OCI-LY3 (cell line): ENCODE measurements at regions not wholly inside any gene's neighbourhood (a gene's known extent, or its start where the extent isn't known, plus 50 kb on each side); places are given as distances from the start of the nearest gene placed in this dataset.
A peak's percentile ranks its signal among the peaks of the same experiment; 100 is the strongest.

Source experiments
- H2AFZ ChIP-seq: fragments of 200-600, 300-600 bp; shearing (Covaris generic); 2 replicates; pipeline ENCODE4 v1.6.0; 2014; ENCODE audit warnings: antibody characterized with exemption, low read depth, low read length
- H3K27ac ChIP-seq: fragments of 200-600, 300-600 bp; sonication (generic); 2 replicates; pipeline ENCODE4 v1.5.1; 2014; ENCODE audit warnings: mild to moderate bottlenecking, low read length, moderate library complexity, mixed read lengths
- H3K27me3 ChIP-seq: fragments of 200-600, 300-600 bp; sonication (generic); 2 replicates; pipeline ENCODE4 v1.6.1; 2014; ENCODE audit warnings: low read depth, low read length, mixed read lengths
- H3K36me3 ChIP-seq: fragments of 200-600, 300-600 bp; sonication (generic); replicated peaks from 2 replicates; pipeline ENCODE3; 2014; ENCODE audit warnings: low read depth, low read length, mixed read lengths
- H3K4me1 ChIP-seq: fragments of 300-600, 200-600 bp; sonication (generic); 2 replicates; pipeline ENCODE4 v1.6.1; 2014; ENCODE audit warnings: low read length, mixed read lengths
- H3K4me2 ChIP-seq: fragments of 200-600, 300-600 bp; sonication (generic); 2 replicates; pipeline ENCODE4 v1.6.1; 2014; ENCODE audit warnings: low read length, mixed read lengths
- H3K4me3 ChIP-seq: fragments of 300-600, 200-600 bp; sonication (generic); 2 replicates; pipeline ENCODE4 v1.5.1; 2014; ENCODE audit warnings: antibody characterized with exemption, mild to moderate bottlenecking, low read length, moderate library complexity
- H3K79me2 ChIP-seq: fragments of 300-600, 200-600 bp; shearing (Covaris generic); 2 replicates; pipeline ENCODE4 v1.6.1; 2014; ENCODE audit warnings: mild to moderate bottlenecking, low read length, mixed read lengths
- H3K9ac ChIP-seq: fragments of 300-600, 200-600 bp; shearing (Covaris generic); 2 replicates; pipeline ENCODE4 v1.6.0; 2014; ENCODE audit warnings: mild to moderate bottlenecking, low read length, moderate library complexity
- H3K9me3 ChIP-seq: fragments of 200-600, 300-600 bp; shearing (Covaris generic); 2 replicates; pipeline ENCODE4 v1.6.1; 2014; ENCODE audit warnings: low read length, mixed read lengths; ENCODE audit not compliant: insufficient read depth
- H4K20me1 ChIP-seq: fragments of 200-600, 300-600 bp; sonication (generic); 2 replicates; pipeline ENCODE4 v1.6.1; 2016; ENCODE audit warnings: low read length, mixed read lengths; ENCODE audit not compliant: insufficient read depth
- EZH2phosphoT487 ChIP-seq: fragments of 200-600 bp; shearing (Covaris generic); IDR thresholded peaks from 2 replicates; pipeline ENCODE4 v1.6.1; 2018; ENCODE audit warnings: antibody characterized with exemption, mixed run types, low read depth
- TF ChIP-seq, protein P1 (sequence below): fragments of 200-600, 300-600 bp; sonication (generic); IDR thresholded peaks from 2 replicates; pipeline ENCODE4 v1.5.1; 2014; ENCODE audit warnings: antibody characterized with exemption, low read length, low read depth

DNA sequence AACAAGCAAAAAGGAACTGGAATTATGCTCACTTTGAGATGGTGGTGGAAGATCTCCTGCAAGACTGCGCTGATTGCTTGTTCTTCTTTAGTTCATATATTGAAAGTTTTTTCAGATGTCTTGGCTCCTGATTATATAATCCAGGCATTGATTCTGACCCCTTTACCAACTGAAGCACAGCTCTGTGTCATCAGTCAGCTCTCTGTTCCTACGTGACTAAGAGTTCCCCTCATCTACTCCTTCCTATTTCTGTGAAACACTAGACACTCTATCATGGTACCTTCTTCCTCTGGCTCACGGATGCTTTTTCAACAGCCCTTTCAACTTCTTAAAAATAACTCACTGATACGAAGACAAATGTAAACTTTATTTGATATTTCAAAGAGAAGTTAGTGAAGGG is 788.6 kb downstream of the SOCS6 start:
- Histone ChIP-seq H3K36me3 (no peaks in the 10 kb centered on the region), H4K20me1 (no peaks in the 10 kb centered on the region), H3K27me3 (no peaks in the 10 kb centered on the region), H3K79me2 (no peaks in the 10 kb centered on the region), H3K9me3 (no peaks in the 10 kb centered on the region), H2AFZ (peak overlapping the region; percentile 43), H3K9ac (no peak overlapping the region), H3K4me2 (no peak overlapping the region), H3K4me3 (no peak overlapping the region), H3K27ac (no peak overlapping the region), H3K4me1 (no peaks in the 10 kb centered on the region)
- TF ChIP-seq EZH2phosphoT487: no peak
- TF ChIP-seq, protein P1, sequence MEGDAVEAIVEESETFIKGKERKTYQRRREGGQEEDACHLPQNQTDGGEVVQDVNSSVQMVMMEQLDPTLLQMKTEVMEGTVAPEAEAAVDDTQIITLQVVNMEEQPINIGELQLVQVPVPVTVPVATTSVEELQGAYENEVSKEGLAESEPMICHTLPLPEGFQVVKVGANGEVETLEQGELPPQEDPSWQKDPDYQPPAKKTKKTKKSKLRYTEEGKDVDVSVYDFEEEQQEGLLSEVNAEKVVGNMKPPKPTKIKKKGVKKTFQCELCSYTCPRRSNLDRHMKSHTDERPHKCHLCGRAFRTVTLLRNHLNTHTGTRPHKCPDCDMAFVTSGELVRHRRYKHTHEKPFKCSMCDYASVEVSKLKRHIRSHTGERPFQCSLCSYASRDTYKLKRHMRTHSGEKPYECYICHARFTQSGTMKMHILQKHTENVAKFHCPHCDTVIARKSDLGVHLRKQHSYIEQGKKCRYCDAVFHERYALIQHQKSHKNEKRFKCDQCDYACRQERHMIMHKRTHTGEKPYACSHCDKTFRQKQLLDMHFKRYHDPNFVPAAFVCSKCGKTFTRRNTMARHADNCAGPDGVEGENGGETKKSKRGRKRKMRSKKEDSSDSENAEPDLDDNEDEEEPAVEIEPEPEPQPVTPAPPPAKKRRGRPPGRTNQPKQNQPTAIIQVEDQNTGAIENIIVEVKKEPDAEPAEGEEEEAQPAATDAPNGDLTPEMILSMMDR: no peak

DNA sequence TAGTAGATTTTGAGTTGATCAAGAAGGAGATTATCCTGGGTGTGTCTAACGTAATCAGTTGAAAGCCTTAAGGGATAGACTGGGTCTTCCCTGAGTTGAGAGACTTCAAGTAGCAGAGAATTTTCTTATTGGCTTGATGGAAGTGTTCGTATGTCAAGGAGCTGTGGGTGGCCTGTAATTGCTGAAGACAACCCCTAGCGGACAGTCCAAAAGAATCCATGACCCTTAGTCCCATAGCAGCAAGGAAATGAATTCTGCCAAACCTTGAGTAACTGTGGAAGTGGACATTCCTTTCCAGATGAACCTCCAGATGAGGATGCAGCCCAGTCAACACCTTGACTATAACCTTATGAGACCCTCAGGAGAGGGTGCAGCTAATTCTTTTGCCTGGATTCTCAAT is 786.3 kb downstream of the SOCS6 start:
- H3K9ac ChIP-seq: no peak overlapping the region
- H3K4me3 ChIP-seq: no peak overlapping the region
- H3K4me1 ChIP-seq: no peaks in the 10 kb centered on the region
- TF ChIP-seq, protein P1: no peak
- TF ChIP-seq EZH2phosphoT487: no peak
- H3K9me3 ChIP-seq: no peaks in the 10 kb centered on the region
- no peaks in the 10 kb centered on the region for H3K27me3 ChIP-seq
- no peak overlapping the region for H3K27ac ChIP-seq
- H3K36me3 ChIP-seq: no peaks in the 10 kb centered on the region
- H4K20me1 ChIP-seq: no peaks in the 10 kb centered on the region
- H3K79me2 ChIP-seq: no peaks in the 10 kb centered on the region
- no peak overlapping the region for H3K4me2 ChIP-seq
- no peak overlapping the region for H2AFZ ChIP-seq

DNA sequence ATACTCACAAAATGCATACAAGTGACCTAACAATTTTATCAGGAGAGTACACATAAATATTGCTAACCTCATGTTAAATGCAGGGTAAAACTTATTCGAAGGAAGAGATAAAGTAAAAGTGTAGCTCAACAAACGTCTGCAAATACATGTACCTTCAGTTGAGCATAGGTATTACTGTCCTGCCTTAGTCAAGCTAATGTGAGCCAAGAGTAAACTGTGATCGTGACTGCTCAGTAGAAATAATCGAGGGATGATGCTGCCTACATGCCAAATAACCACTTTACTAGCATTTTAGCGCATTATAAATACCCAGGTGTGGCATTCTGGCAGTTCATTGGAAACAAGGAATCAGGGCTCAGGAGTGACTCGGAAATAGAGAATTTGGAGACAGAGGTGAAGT is 779.5 kb downstream of the SOCS6 start:
- no peaks in the 10 kb centered on the region for H3K4me1 ChIP-seq
- no peak overlapping the region for H2AFZ ChIP-seq
- no peaks in the 10 kb centered on the region for H3K79me2 ChIP-seq

DNA sequence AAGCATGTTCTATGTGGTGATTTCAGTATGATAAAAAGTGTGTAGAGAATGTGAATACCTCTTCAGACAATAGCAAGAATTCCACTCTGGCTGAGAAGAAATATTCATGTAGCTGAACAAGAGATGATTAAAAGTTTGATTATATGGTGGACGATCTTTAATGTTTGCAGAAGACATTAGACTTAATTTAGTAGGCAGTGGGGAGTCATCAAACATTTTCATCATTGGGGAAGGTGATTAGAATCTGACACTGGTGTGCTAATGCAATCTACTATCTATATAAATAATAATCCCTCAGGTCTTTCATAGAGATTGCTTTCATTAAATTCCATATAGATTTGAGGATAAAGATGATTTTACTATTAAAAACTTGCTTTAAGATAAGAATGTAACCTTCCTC is 761.0 kb downstream of the SOCS6 start:
- Histone ChIP-seq H3K4me1 (no peaks in the 10 kb centered on the region), H3K79me2 (no peaks in the 10 kb centered on the region), H3K9ac (no peak overlapping the region), H3K4me3 (no peak overlapping the region), H3K4me2 (no peak overlapping the region), H3K27me3 (no peaks in the 10 kb centered on the region), H3K27ac (no peak overlapping the region), H2AFZ (no peak overlapping the region), H4K20me1 (no peaks in the 10 kb centered on the region), H3K9me3 (no peaks in the 10 kb centered on the region), H3K36me3 (no peaks in the 10 kb centered on the region)
- no peak for TF ChIP-seq EZH2phosphoT487
- TF ChIP-seq, protein P1: no peak

More for the DNA sequence above, 779.5 kb downstream of the SOCS6 start:
- H3K27me3 ChIP-seq: no peaks in the 10 kb centered on the region
- H3K36me3 ChIP-seq: no peaks in the 10 kb centered on the region
- no peaks in the 10 kb centered on the region for H3K9me3 ChIP-seq
- no peak overlapping the region for H3K4me3 ChIP-seq
- H3K4me2 ChIP-seq: no peak overlapping the region
- H4K20me1 ChIP-seq: no peaks in the 10 kb centered on the region
- H3K27ac ChIP-seq: no peak overlapping the region
- TF ChIP-seq EZH2phosphoT487: no peak
- TF ChIP-seq, protein P1: no peak
- H3K9ac ChIP-seq: no peak overlapping the region
